Hepatocyte (in vitro differentiated cells): ENCODE measurements at regions not wholly inside any gene's neighbourhood (a gene's known extent, or its start where the extent isn't known, plus 50 kb on each side); places are given as distances from the start of the nearest gene placed in this dataset.

Experiments
- EZH2 ChIP-seq: fragments of 200-600 bp; sonication (generic); IDR thresholded peaks from 2 replicates; pipeline ENCODE4 v1.6.1; 2016; ENCODE audit warnings: antibody characterized with exemption, mild to moderate bottlenecking, borderline replicate concordance
- TF ChIP-seq, protein P1 (sequence below): fragments of 200-600 bp; sonication (generic); IDR thresholded peaks from 2 replicates; pipeline ENCODE4 v1.5.1; 2016; ENCODE audit warnings: antibody characterized with exemption, mild to moderate bottlenecking; ENCODE audit not compliant: poor library complexity

DNA sequence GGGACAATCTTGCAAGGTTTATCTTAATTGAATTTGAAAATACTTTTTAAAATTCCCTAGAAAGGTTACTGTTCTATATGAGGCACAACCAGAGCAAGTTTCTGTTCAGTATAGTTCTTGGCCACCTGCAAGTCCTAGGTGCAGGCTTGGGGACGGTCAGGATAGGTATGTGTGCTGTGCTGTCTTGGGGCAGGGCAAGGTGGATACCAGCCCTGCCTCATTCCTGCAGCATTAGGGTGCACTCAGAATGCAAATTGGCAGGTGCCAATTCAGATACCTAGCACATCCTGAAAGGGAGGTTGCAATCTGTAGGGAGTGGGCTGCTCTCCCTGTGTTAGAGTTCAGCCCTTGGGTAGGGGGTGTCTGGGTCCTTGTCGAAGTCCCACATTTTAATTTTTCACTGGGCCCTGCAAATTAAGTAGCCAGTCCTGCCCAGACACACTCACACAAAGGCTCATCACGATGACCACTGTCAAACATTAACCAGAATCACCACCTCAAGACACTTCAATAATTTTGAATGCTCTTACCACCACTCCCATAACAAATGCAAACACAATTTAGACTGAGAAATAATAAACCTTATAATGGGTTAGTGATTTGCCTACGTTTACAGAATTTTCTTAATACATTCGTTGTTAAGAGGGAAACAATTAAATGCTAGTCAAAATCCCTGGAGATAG lies 838.0 kb upstream of the NR2F2 start:
- TF ChIP-seq, protein P1, sequence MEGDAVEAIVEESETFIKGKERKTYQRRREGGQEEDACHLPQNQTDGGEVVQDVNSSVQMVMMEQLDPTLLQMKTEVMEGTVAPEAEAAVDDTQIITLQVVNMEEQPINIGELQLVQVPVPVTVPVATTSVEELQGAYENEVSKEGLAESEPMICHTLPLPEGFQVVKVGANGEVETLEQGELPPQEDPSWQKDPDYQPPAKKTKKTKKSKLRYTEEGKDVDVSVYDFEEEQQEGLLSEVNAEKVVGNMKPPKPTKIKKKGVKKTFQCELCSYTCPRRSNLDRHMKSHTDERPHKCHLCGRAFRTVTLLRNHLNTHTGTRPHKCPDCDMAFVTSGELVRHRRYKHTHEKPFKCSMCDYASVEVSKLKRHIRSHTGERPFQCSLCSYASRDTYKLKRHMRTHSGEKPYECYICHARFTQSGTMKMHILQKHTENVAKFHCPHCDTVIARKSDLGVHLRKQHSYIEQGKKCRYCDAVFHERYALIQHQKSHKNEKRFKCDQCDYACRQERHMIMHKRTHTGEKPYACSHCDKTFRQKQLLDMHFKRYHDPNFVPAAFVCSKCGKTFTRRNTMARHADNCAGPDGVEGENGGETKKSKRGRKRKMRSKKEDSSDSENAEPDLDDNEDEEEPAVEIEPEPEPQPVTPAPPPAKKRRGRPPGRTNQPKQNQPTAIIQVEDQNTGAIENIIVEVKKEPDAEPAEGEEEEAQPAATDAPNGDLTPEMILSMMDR: no peak
- TF ChIP-seq EZH2: no peak
